ENCODE measurements at regions not wholly inside any gene's neighbourhood (a gene's known extent, or its start where the extent isn't known, plus 50 kb on each side); places are given as distances from the start of the nearest gene placed in this dataset.

DNA sequence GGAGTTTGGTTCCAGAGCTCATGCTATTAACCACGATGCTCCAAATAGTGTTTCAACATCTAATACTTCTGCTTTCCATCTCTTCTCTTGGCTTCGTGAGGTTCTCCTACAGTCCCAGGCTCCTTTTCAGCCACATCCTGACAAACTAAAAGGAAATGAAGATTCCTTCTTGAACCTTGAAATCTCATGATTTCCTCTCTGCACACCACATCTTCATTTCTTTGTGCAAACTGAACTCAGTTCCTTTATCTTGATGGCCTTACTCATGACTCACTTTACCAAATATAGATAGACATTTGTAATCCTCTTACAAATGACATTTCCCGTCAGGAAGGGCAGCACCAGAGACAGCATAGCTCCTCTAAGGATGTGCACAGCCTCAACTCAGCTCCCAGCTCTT lies 50.0 kb upstream of the ITGA4 start:
- Histone ChIP-seq H2AFZ (ENCODE audit: low read length, unreplicated experiment) (no peak overlapping the region), H3K4me1 (ENCODE audit: control insufficient read depth, insufficient read depth, low read length, unreplicated experiment) (no peaks in the 10 kb centered on the region), H3K36me3 (ENCODE audit: insufficient read depth, low read length) (no peaks in the 10 kb centered on the region), H3K79me2 (ENCODE audit: control insufficient read depth, insufficient read depth, low read length, unreplicated experiment) (no peaks in the 10 kb centered on the region), H3K27me3 (ENCODE audit: insufficient read depth, low read length) (no peaks in the 10 kb centered on the region), H3K27ac (ENCODE audit: low read depth, low read length) (no peak overlapping the region), H3K4me3 (ENCODE audit: low read depth, low read length) (no peak overlapping the region)
